Uterus (tissue), 3 donors: ENCODE measurements at regions not wholly inside any gene's neighbourhood (a gene's known extent, or its start where the extent isn't known, plus 50 kb on each side); places are given as distances from the start of the nearest gene placed in this dataset.
"Not testable (repeated sequence)": the region's sequence is repeated elsewhere in the genome, so short reads cannot be mapped to it uniquely, and the experiment has no call there.

ENCODE experiments used
- DNase-seq, 2 donors: peaks; one replicate each; pipeline ENCODE4 v3.0.0-alpha.2; 2019 to 2020
- H3K27ac ChIP-seq, 2 donors: fragments of 200-600 bp; sonication (generic); 1 replicate in 1 of 2; 2 replicates in 1 of 2; pipeline ENCODE4 v1.5.1; 2016 to 2018
- H3K27me3 ChIP-seq, 2 donors: fragments of 200-600 bp; sonication (generic); one replicate each; pipeline ENCODE4 v1.5.1; 2018 to 2019; ENCODE audit warnings: control low read depth in 1 of 2
- H3K36me3 ChIP-seq, 2 donors: fragments of 200-600 bp; sonication (generic); one replicate each; pipeline ENCODE4 v1.5.1; 2019; ENCODE audit warnings: control low read depth in 1 of 2
- H3K4me1 ChIP-seq, 2 donors: fragments of 200-600 bp; sonication (generic); one replicate each; pipeline ENCODE4 v1.5.1; 2018 to 2019; ENCODE audit warnings: control low read depth in 1 of 2
- H3K4me3 ChIP-seq, 2 donors: fragments of 200-600 bp; sonication (generic); 1 replicate in 1 of 2; 2 replicates in 1 of 2; pipeline ENCODE4 v1.5.1; 2018 to 2019; ENCODE audit warnings: mild to moderate bottlenecking in 1 of 2
- H3K9me3 ChIP-seq, 2 donors: fragments of 200-600 bp; sonication (generic); one replicate each; pipeline ENCODE4 v1.5.1; 2019; ENCODE audit warnings: control low read depth in 1 of 2
- CTCF ChIP-seq, 4 experiments: fragments of 200-600 bp in 2 of 4; fragments of 450-650 bp in 2 of 4; sonication (generic) in 2 of 4; IDR thresholded peaks; one replicate each; pipeline ENCODE4 v1.5.1; 2016 to 2019; ENCODE audit warnings: antibody characterized with exemption in 4 of 4, mild to moderate bottlenecking in 2 of 4, moderate library complexity in 1 of 4
- POLR2A ChIP-seq, 2 donors: fragments of 450-650 bp; IDR thresholded peaks; one replicate each; pipeline ENCODE4 v1.6.1; 2016; ENCODE audit warnings: antibody characterized with exemption in 2 of 2, mild to moderate bottlenecking in 1 of 2, moderate library complexity in 1 of 2
- intact Hi-C: fragments of 100-400 bp; cut with DNase I; formaldehyde crosslinking; loops from one replicate; pipeline ENCODE4 v1.15.1; 2023; ENCODE audit warnings: low total_unique reads
- donor health status: DM: yes; HTN: yes; CAD: no.

GRCh38 chr11:49442669-49443068 is 234.3 kb upstream of the FOLH1 start:
- no peak for DNase-seq
- Histone ChIP-seq H3K27ac (no peak overlapping the region), H3K4me1 (no peaks in the 10 kb centered on the region), H3K36me3 (no peaks in the 10 kb centered on the region), H3K4me3 (no peak overlapping the region), H3K9me3 (no peaks in the 10 kb centered on the region), H3K27me3 (no peaks in the 10 kb centered on the region)
- no peak for TF ChIP-seq CTCF (IDR thresholded peaks at IDR 0.05)
- no peak for TF ChIP-seq POLR2A (IDR thresholded peaks at IDR 0.05)
- intact Hi-C loops = no loop called here

GRCh38 chr11:49439901-49440300 is 231.5 kb upstream of the FOLH1 start:
- H3K4me1 ChIP-seq, intact Hi-C loops: not testable (repeated sequence)

GRCh38 chr11:49434308-49434707 is 225.9 kb upstream of the FOLH1 start:
- intact Hi-C loops, H3K9me3 ChIP-seq, H3K27ac ChIP-seq, DNase-seq, H3K4me3 ChIP-seq, H3K4me1 ChIP-seq, H3K36me3 ChIP-seq, H3K27me3 ChIP-seq: not testable (repeated sequence)

More at GRCh38 chr11:49439901-49440300, 231.5 kb upstream of the FOLH1 start:
- DNase-seq, H3K36me3 ChIP-seq, H3K9me3 ChIP-seq, H3K27me3 ChIP-seq, H3K27ac ChIP-seq, H3K4me3 ChIP-seq: not testable (repeated sequence)

- Histone ChIP-seq H3K27ac (no peak overlapping the region), H3K27me3 (no peaks in the 10 kb centered on the region), H3K4me1 (no peaks in the 10 kb centered on the region), H3K9me3 (no peaks in the 10 kb centered on the region), H3K4me3 (no peak overlapping the region), H3K36me3 (no peaks in the 10 kb centered on the region)
- DNase-seq = no peak
- TF ChIP-seq POLR2A (IDR thresholded peaks at IDR 0.05) (no peak), CTCF (IDR thresholded peaks at IDR 0.05) (no peak)
- intact Hi-C loops = no loop called here
Observed at GRCh38 chr11:49432242-49432848, 223.9 kb upstream of the FOLH1 start.

GRCh38 chr11:49424136-49424535 is 215.7 kb upstream of the FOLH1 start:
- intact Hi-C loops = no loop called here

GRCh38 chr11:49418877-49419276 is 210.5 kb upstream of the FOLH1 start:
- H3K27ac ChIP-seq, H3K27me3 ChIP-seq, intact Hi-C loops, H3K9me3 ChIP-seq, H3K36me3 ChIP-seq, H3K4me1 ChIP-seq, H3K4me3 ChIP-seq, DNase-seq: not testable (repeated sequence)

More at GRCh38 chr11:49424136-49424535, 215.7 kb upstream of the FOLH1 start:
- no peaks in the 10 kb centered on the region for H3K36me3 ChIP-seq
- DNase-seq = no peak
- no peak overlapping the region for H3K27ac ChIP-seq
- H3K4me3 ChIP-seq = no peak overlapping the region
- no peaks in the 10 kb centered on the region for H3K9me3 ChIP-seq
- H3K27me3 ChIP-seq = no peaks in the 10 kb centered on the region
- H3K4me1 ChIP-seq = no peaks in the 10 kb centered on the region
- TF ChIP-seq POLR2A (IDR thresholded peaks at IDR 0.05) (no peak), CTCF (IDR thresholded peaks at IDR 0.05) (no peak)

GRCh38 chr11:49405743-49406142 is 197.3 kb upstream of the FOLH1 start:
- TF ChIP-seq POLR2A (IDR thresholded peaks at IDR 0.05) = no peak
- no peak for TF ChIP-seq CTCF (IDR thresholded peaks at IDR 0.05)
- DNase-seq = no peak
- Histone ChIP-seq H3K27me3 (no peaks in the 10 kb centered on the region), H3K4me3 (no peak overlapping the region), H3K36me3 (no peaks in the 10 kb centered on the region), H3K9me3 (no peaks in the 10 kb centered on the region), H3K27ac (no peak overlapping the region), H3K4me1 (no peaks in the 10 kb centered on the region)
- intact Hi-C loops = no loop called here

GRCh38 chr11:49395789-49396188 is 187.4 kb upstream of the FOLH1 start:
- H3K36me3 ChIP-seq, DNase-seq, H3K9me3 ChIP-seq, intact Hi-C loops, H3K27me3 ChIP-seq, H3K4me1 ChIP-seq, H3K4me3 ChIP-seq, H3K27ac ChIP-seq: not testable (repeated sequence)

- H3K4me1 ChIP-seq, H3K27me3 ChIP-seq, H3K4me3 ChIP-seq, H3K9me3 ChIP-seq, intact Hi-C loops, DNase-seq, H3K27ac ChIP-seq, H3K36me3 ChIP-seq: not testable (repeated sequence)
Observed at GRCh38 chr11:49390362-49390761, 182.0 kb upstream of the FOLH1 start.

- H3K4me3 ChIP-seq, DNase-seq, H3K27ac ChIP-seq, intact Hi-C loops, H3K4me1 ChIP-seq, H3K9me3 ChIP-seq, H3K36me3 ChIP-seq, H3K27me3 ChIP-seq: not testable (repeated sequence)
Observed at GRCh38 chr11:49389149-49389548, 180.7 kb upstream of the FOLH1 start.
